ENCODE measurements at regions not wholly inside any gene's neighbourhood (a gene's known extent, or its start where the extent isn't known, plus 50 kb on each side); places are given as distances from the start of the nearest gene placed in this dataset.

- TF ChIP-seq PRDM10 (tag by site-specific recombination; IDR thresholded peaks at IDR 0.05) (no peak), ZBTB26 (tag by site-specific recombination; optimal IDR thresholded peaks at IDR 0.05) (no peak), ZNF341 (tag by site-specific recombination; IDR thresholded peaks at IDR 0.05; ENCODE audit: low read depth) (no peak), CTCF (tag by site-specific recombination; IDR thresholded peaks at IDR 0.05) (no peak), SETDB1 (IDR thresholded peaks at IDR 0.05; ENCODE audit: insufficient read length, low read length) (no peak), ZBTB7A (tag by site-specific recombination; IDR thresholded peaks at IDR 0.05; ENCODE audit: low read depth) (no peak), ZBTB49 (tag by site-specific recombination; IDR thresholded peaks at IDR 0.05; ENCODE audit: low read depth) (no peak), HOXA7 (CRISPR knock-in tag; IDR thresholded peaks at IDR 0.05; ENCODE audit: borderline replicate concordance) (no peak)
Measured at GRCh38 chr3:194777729-194778128, 92.0 kb downstream of the FAM43A start.
